A549 (cell line): ENCODE measurements at regions not wholly inside any gene's neighbourhood (a gene's known extent, or its start where the extent isn't known, plus 50 kb on each side); places are given as distances from the start of the nearest gene placed in this dataset.
"Not testable (repeated sequence)": the region's sequence is repeated elsewhere in the genome, so short reads cannot be mapped to it uniquely, and the experiment has no call there.

Source experiments
- BCL3 ChIP-seq: fragments of >200 bp; sonication (Bioruptor Twin); formaldehyde crosslinking; IDR thresholded peaks from 3 replicates; pipeline ENCODE4 v1.6.1; 2016
- CTCF ChIP-seq: fragments of >200 bp; sonication (Bioruptor Twin); formaldehyde crosslinking; IDR thresholded peaks from 3 replicates; pipeline ENCODE4 v1.5.1; 2016
- HOXA7 ChIP-seq: fragments of 250-450 bp; sonication (Bioruptor Pico); IDR thresholded peaks from 2 replicates; pipeline ENCODE4 v1.5.0; 2020; ENCODE audit warnings: mild to moderate bottlenecking, moderate library complexity
- MAX ChIP-seq: IDR thresholded peaks from 2 replicates; pipeline ENCODE4 v1.6.1; 2012
- NPAS2 ChIP-seq: fragments of 250-450 bp; sonication (Bioruptor Pico); IDR thresholded peaks from 2 replicates; pipeline ENCODE4 v1.8.0; 2022; ENCODE audit warnings: mild to moderate bottlenecking, moderate library complexity, borderline replicate concordance
- POLR2AphosphoS2 ChIP-seq: conservative IDR thresholded peaks from 2 replicates; pipeline ENCODE4 v1.6.1; 2012; ENCODE audit warnings: low read length, improper control_type of control experiment, inconsistent platforms
- RCOR1 ChIP-seq: fragments of 150-350 bp; IDR thresholded peaks from 2 replicates; pipeline ENCODE4 v1.6.1; 2014; ENCODE audit warnings: antibody characterized with exemption, low read length, low read depth
- ZC3H11A ChIP-seq: fragments of 450-650 bp; IDR thresholded peaks from 2 replicates; pipeline ENCODE4 v1.6.1; 2014; ENCODE audit warnings: antibody characterized with exemption, mild to moderate bottlenecking

GRCh38 chr2:62605471-62605870 lies 99.5 kb upstream of the TMEM17 start:
- TF ChIP-seq CTCF; ZC3H11A; MAX; RCOR1; POLR2AphosphoS2; HOXA7; BCL3; NPAS2 (CRISPR knock-in tag): not testable (repeated sequence)
